Spleen (tissue), 11 donors: ENCODE measurements at regions not wholly inside any gene's neighbourhood (a gene's known extent, or its start where the extent isn't known, plus 50 kb on each side); places are given as distances from the start of the nearest gene placed in this dataset.

ENCODE experiments used
- DNase-seq: peaks from one replicate; pipeline ENCODE4 v3.0.0-alpha.2; 2020
- H3K27ac ChIP-seq, 8 donors: fragments of 200-600 bp; sonication (generic) in 7 of 8; 1 replicate in 4 of 8; 2 replicates in 4 of 8; pipeline versions ENCODE4 v1.5.0 to v1.8.0; 2016 to 2021; ENCODE audit warnings: inconsistent platforms in 4 of 8, mild to moderate bottlenecking in 4 of 8, moderate library complexity in 1 of 8
- H3K27me3 ChIP-seq, 7 donors: fragments of 200-600 bp; sonication (generic) in 6 of 7; replicated peaks in 1 of 7; 1 replicate in 4 of 7; 2 replicates in 3 of 7; pipeline versions ENCODE4 v1.5.0 to v1.8.0; 2016 to 2021; ENCODE audit warnings: inconsistent platforms in 3 of 7, mild to moderate bottlenecking in 1 of 7
- H3K36me3 ChIP-seq, 6 donors: fragments of 200-600 bp; sonication (generic) in 5 of 6; 1 replicate in 4 of 6; 2 replicates in 2 of 6; pipeline versions ENCODE4 v1.5.0 to v1.8.0; 2016 to 2021; ENCODE audit warnings: inconsistent platforms in 2 of 6
- H3K4me1 ChIP-seq, 6 donors: fragments of 200-600 bp; sonication (generic) in 5 of 6; 1 replicate in 3 of 6; 2 replicates in 3 of 6; pipeline versions ENCODE4 v1.5.0 to v1.8.0; 2016 to 2021; ENCODE audit warnings: inconsistent platforms in 3 of 6
- H3K4me3 ChIP-seq, 8 donors: fragments of 200-600 bp; sonication (generic) in 7 of 8; 1 replicate in 4 of 8; 2 replicates in 4 of 8; pipeline versions ENCODE4 v1.5.0 to v1.8.0; 2016 to 2021; ENCODE audit warnings: inconsistent platforms in 4 of 8, mild to moderate bottlenecking in 4 of 8, moderate library complexity in 2 of 8
- H3K9me3 ChIP-seq, 8 donors: fragments of 200-600 bp; sonication (generic) in 7 of 8; 1 replicate in 4 of 8; 2 replicates in 4 of 8; pipeline versions ENCODE4 v1.5.0 to v1.8.0; 2016 to 2021; ENCODE audit warnings: inconsistent platforms in 4 of 8
- POLR2A ChIP-seq, 3 donors: fragments of 450-650 bp; IDR thresholded peaks; one replicate each; pipeline ENCODE4 v1.5.1; 2017; ENCODE audit warnings: antibody characterized with exemption in 3 of 3, mild to moderate bottlenecking in 1 of 3
- POLR2AphosphoS5 ChIP-seq, 3 donors: sonication (generic); formaldehyde crosslinking; IDR thresholded peaks; one replicate each; pipeline ENCODE4 v1.5.1; 2017; ENCODE audit warnings: antibody characterized with exemption in 3 of 3
- WGBS, 5 donors: extraction: QIAGEN DNeasy Blood & Tissue Kit in 3 of 5; methylation state at CpG; one replicate each; pipeline versions ENCODE4 v1.1.5 to v1.1.7; 2013 to 2018; 5-methylcytosine and 5-hydroxymethylcytosine counted together
- intact Hi-C: fragments of 100-400 bp; cut with DNase I; formaldehyde crosslinking; loops from one replicate; pipeline ENCODE4 v1.15.0; 2023; ENCODE audit warnings: low total_unique reads
- TF ChIP-seq, protein P1 (sequence below), 11 experiments: fragments of 200-600 bp in 7 of 11; fragments of 450-650 bp in 4 of 11; sonication (generic) in 4 of 11; IDR thresholded peaks in 8 of 11; conservative IDR thresholded peaks in 3 of 11; 1 replicate in 7 of 11; 2 replicates in 4 of 11; pipeline versions ENCODE4 v1.4.0 to v1.8.0; 2016 to 2021; ENCODE audit warnings: antibody characterized with exemption in 11 of 11, inconsistent platforms in 4 of 11, mild to moderate bottlenecking in 1 of 11
- donor health status: healthy with polysubstance abuse.
- donor health status: DM: no; HTN: no; CAD: no; lungs with moderate emphysema.
- donor health status: DM: no; HTN: no; CAD: no.
- donor health status: Bipolar disorder and iron deficiency.
- donor health status: healthy.
- donor health status: DM: no; HTN: no; CAD: no.
- donor health status: DM: yes; HTN: yes; CAD: no.

DNA sequence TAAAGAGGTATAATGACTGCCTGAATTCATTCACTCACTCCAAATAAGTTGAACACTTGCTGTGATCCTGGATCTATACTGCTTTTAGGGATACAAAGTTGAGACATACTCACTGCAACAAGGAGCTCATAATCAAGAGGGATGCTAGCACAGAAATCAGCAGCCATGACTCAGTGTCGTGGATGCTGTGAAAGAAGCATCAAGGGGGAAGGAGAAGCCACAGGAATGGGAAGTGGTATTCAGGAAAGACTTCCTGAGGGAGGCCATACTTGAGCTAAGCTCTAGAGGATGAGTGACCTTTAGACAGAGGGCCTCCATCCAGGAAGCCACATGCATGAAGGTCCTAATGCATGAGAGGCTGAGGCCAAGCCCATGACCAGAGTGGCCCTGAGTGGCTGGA lies 245.7 kb upstream of the RORA start:
- Histone ChIP-seq H3K4me1 (no peaks in the 10 kb centered on the region), H3K27ac (no peak overlapping the region), H3K36me3 (no peaks in the 10 kb centered on the region), H3K27me3 (peaks cover 0 to 12% (median 0%) of the 10 kb centered on the region in 7 donors), H3K9me3 (no peaks in the 10 kb centered on the region), H3K4me3 (no peak overlapping the region)
- DNase-seq: no peak
- intact Hi-C loops: no loop called here
- 41 to 52% (median 50%) methylated on average over 1 of the region's 1 CpG for WGBS, 5 donors
- TF ChIP-seq POLR2A (IDR thresholded peaks at IDR 0.05): no peak
- no peak for TF ChIP-seq POLR2AphosphoS5 (IDR thresholded peaks at IDR 0.05)
- TF ChIP-seq, protein P1, sequence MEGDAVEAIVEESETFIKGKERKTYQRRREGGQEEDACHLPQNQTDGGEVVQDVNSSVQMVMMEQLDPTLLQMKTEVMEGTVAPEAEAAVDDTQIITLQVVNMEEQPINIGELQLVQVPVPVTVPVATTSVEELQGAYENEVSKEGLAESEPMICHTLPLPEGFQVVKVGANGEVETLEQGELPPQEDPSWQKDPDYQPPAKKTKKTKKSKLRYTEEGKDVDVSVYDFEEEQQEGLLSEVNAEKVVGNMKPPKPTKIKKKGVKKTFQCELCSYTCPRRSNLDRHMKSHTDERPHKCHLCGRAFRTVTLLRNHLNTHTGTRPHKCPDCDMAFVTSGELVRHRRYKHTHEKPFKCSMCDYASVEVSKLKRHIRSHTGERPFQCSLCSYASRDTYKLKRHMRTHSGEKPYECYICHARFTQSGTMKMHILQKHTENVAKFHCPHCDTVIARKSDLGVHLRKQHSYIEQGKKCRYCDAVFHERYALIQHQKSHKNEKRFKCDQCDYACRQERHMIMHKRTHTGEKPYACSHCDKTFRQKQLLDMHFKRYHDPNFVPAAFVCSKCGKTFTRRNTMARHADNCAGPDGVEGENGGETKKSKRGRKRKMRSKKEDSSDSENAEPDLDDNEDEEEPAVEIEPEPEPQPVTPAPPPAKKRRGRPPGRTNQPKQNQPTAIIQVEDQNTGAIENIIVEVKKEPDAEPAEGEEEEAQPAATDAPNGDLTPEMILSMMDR (IDR thresholded peaks at IDR 0.05 in 8 of 11, conservative IDR thresholded peaks at IDR 0.05 in 3 of 11): no peak

- WGBS, 5 donors: 28 to 44% (median 40%) methylated on average over 2 of the region's 2 CpGs
- intact Hi-C loops: no loop called here
Observed at GRCh38 chr15:61467823-61468222, 238.7 kb upstream of the RORA start.

DNA sequence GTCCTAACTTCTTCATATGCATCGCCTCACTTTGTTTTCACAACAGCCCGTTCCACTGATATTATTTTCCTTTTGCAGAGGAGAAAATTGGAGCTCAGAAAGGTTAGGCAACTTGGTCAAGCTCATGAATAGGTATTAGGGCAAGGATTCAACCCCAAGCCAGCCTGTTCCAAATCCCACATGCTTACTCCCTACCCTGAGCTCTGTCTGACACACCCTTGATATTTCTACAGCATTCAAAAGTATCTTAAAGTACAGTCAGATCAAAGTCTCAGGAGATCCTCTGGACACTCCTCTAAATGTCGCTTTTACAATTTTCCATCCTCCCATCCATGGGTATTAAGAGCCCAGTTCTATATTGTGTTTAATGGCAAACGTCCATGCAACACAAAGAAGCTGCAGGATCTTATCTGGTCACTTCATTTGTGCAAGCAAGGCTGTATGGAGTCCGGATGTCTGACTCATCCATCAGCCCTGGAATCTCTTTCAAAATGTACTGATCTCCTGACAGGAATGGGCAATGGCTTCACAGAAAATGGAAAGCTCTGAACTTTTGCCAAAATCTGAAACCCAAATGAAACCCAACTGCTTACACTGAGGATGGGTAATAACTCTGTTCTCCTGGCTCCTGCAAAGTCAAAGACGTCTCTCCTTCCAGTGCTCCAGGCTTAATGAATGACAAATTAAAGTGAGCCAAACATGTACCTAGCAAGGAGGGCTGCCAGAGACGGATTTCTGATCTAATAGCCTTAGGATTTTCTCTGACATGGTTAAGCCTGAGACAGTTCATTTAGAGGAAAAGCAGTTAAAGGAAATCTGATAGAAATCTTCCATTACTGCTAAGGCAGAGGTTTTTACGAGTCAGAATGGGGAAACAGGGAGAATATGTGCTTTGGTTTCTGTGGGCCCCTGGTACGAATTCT lies 230.9 kb upstream of the RORA start:
- no peak for TF ChIP-seq POLR2AphosphoS5 (IDR thresholded peaks at IDR 0.05)
- TF ChIP-seq POLR2A (IDR thresholded peaks at IDR 0.05): no peak
- TF ChIP-seq, protein P1 (IDR thresholded peaks at IDR 0.05 in 8 of 11, conservative IDR thresholded peaks at IDR 0.05 in 3 of 11): no peak
- intact Hi-C loops: no loop called here
- H3K4me3 ChIP-seq: no peak overlapping the region
- peaks cover 0 to 5% (median 0%) of the 10 kb centered on the region in 7 donors for H3K27me3 ChIP-seq
- no peak overlapping the region for H3K27ac ChIP-seq
- no peaks in the 10 kb centered on the region for H3K9me3 ChIP-seq
- 58 to 67% (median 64%) methylated on average over 9 of the region's 9 CpGs for WGBS, 5 donors
- no peak for DNase-seq
- H3K4me1 ChIP-seq: no peaks in the 10 kb centered on the region
- no peaks in the 10 kb centered on the region for H3K36me3 ChIP-seq

More at GRCh38 chr15:61467823-61468222, 238.7 kb upstream of the RORA start:
- Histone ChIP-seq H3K27ac (no peak overlapping the region), H3K9me3 (no peaks in the 10 kb centered on the region), H3K27me3 (no peaks in the 10 kb centered on the region), H3K36me3 (no peaks in the 10 kb centered on the region), H3K4me3 (no peak overlapping the region), H3K4me1 (no peaks in the 10 kb centered on the region)
- TF ChIP-seq POLR2AphosphoS5 (IDR thresholded peaks at IDR 0.05): no peak
- TF ChIP-seq, protein P1 (IDR thresholded peaks at IDR 0.05 in 8 of 11, conservative IDR thresholded peaks at IDR 0.05 in 3 of 11): no peak
- no peak for TF ChIP-seq POLR2A (IDR thresholded peaks at IDR 0.05)
- no peak for DNase-seq

DNA sequence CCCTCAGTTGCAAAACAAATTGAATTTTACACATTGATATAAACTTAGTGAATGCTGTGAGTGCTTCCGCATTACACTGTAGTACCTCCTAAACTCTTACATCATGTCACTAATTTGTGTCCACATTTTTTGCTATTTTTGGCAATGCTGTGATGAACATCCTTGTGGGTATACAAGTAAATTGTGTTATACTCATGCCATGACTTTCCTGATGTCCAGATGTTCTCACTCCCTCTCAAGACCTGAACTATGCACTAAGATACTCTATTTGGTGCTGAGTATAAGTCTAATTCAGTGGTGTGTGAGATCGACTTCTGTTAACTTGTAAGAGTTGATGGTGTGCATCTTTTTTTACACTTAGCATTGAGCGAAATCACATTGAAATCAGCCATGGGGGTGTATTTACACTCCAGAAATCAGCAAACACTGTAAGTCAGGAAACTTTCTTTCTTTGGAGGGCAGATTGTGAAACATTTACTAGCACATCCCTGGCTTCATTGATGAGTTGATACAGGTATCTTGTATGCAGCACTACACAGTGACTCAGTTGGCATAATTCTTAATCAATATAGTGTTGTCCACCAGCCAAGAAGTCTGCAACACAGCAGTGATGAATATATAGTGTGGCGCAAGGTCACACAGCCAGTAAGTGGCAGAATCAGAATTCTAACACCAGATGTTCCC lies 228.1 kb upstream of the RORA start:
- Histone ChIP-seq H3K36me3 (no peaks in the 10 kb centered on the region), H3K4me1 (no peaks in the 10 kb centered on the region), H3K27ac (no peak overlapping the region), H3K9me3 (no peaks in the 10 kb centered on the region), H3K27me3 (peaks cover 0 to 5% (median 0%) of the 10 kb centered on the region in 7 donors), H3K4me3 (no peak overlapping the region)
- intact Hi-C loops: no loop called here
- TF ChIP-seq, protein P1 (IDR thresholded peaks at IDR 0.05 in 8 of 11, conservative IDR thresholded peaks at IDR 0.05 in 3 of 11): no peak
- TF ChIP-seq POLR2AphosphoS5 (IDR thresholded peaks at IDR 0.05) (no peak), POLR2A (IDR thresholded peaks at IDR 0.05) (no peak)
- WGBS, 5 donors: 84 to 95% (median 91%) methylated on average over 4 of the region's 4 CpGs
- DNase-seq: no peak
